Ishikawa (cell line): ENCODE measurements at regions not wholly inside any gene's neighbourhood (a gene's known extent, or its start where the extent isn't known, plus 50 kb on each side); places are given as distances from the start of the nearest gene placed in this dataset.

ENCODE experiments used
- EP300 ChIP-seq: IDR thresholded peaks from 2 replicates; pipeline ENCODE4 v1.6.1; 2012; ENCODE audit warnings: borderline replicate concordance
- FOXM1 ChIP-seq: IDR thresholded peaks from 2 replicates; pipeline ENCODE4 v1.6.1; 2012; ENCODE audit warnings: low read depth, borderline replicate concordance
- NFIC ChIP-seq: IDR thresholded peaks from 2 replicates; pipeline ENCODE4 v1.6.1; 2012
- RAD21 ChIP-seq: IDR thresholded peaks from 2 replicates; pipeline ENCODE4 v1.6.1; 2012; ENCODE audit warnings: low read depth
- TCF12 ChIP-seq: IDR thresholded peaks from 2 replicates; pipeline ENCODE4 v1.6.1; 2012; ENCODE audit warnings: low read depth
- TEAD4 ChIP-seq: IDR thresholded peaks from 2 replicates; pipeline ENCODE4 v1.6.1; 2012
- TF ChIP-seq, protein P1 (sequence below): IDR thresholded peaks from 2 replicates; pipeline ENCODE4 v1.6.1; 2012
- TF ChIP-seq, protein P2 (sequence below): IDR thresholded peaks from 2 replicates; pipeline ENCODE4 v1.6.1; 2012; ENCODE audit warnings: low read depth, mild to moderate bottlenecking
- TF ChIP-seq, protein P3 (sequence below): IDR thresholded peaks from 2 replicates; pipeline ENCODE4 v1.6.1; 2012

DNA sequence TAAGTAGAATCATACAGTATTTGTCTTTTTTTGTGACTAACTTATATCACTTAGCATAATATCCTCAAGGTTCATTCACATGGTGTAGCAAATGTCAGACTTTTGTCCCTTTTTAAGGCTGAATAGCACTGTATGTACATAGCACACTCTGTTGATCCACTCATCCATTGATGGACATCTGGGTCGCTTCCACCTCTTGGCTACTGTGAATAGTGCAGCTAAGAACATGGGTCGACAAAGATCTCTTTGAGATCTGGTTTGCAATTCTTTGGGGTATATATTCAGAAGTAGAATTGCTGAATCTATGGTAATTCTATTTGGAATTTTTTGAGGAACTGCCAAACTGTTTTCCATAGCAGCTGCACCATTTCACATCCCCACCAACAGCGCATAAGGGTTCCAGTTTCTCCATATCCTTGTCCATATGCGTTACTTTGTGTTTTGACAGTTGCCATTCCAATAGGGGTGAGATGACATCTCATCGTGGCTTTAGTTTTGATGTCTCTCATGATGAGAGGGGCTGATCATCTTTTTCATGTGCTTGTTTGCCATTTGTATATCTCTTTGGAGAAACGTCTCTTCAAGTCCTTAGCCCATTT is 73.9 kb downstream of the GLRX5 start:
- TF ChIP-seq, protein P1, sequence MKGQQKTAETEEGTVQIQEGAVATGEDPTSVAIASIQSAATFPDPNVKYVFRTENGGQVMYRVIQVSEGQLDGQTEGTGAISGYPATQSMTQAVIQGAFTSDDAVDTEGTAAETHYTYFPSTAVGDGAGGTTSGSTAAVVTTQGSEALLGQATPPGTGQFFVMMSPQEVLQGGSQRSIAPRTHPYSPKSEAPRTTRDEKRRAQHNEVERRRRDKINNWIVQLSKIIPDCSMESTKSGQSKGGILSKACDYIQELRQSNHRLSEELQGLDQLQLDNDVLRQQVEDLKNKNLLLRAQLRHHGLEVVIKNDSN, result no peak
- TF ChIP-seq, protein P2, sequence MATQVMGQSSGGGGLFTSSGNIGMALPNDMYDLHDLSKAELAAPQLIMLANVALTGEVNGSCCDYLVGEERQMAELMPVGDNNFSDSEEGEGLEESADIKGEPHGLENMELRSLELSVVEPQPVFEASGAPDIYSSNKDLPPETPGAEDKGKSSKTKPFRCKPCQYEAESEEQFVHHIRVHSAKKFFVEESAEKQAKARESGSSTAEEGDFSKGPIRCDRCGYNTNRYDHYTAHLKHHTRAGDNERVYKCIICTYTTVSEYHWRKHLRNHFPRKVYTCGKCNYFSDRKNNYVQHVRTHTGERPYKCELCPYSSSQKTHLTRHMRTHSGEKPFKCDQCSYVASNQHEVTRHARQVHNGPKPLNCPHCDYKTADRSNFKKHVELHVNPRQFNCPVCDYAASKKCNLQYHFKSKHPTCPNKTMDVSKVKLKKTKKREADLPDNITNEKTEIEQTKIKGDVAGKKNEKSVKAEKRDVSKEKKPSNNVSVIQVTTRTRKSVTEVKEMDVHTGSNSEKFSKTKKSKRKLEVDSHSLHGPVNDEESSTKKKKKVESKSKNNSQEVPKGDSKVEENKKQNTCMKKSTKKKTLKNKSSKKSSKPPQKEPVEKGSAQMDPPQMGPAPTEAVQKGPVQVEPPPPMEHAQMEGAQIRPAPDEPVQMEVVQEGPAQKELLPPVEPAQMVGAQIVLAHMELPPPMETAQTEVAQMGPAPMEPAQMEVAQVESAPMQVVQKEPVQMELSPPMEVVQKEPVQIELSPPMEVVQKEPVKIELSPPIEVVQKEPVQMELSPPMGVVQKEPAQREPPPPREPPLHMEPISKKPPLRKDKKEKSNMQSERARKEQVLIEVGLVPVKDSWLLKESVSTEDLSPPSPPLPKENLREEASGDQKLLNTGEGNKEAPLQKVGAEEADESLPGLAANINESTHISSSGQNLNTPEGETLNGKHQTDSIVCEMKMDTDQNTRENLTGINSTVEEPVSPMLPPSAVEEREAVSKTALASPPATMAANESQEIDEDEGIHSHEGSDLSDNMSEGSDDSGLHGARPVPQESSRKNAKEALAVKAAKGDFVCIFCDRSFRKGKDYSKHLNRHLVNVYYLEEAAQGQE, result no peak
- TF ChIP-seq, protein P3, sequence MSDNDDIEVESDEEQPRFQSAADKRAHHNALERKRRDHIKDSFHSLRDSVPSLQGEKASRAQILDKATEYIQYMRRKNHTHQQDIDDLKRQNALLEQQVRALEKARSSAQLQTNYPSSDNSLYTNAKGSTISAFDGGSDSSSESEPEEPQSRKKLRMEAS, result no peak
- TF ChIP-seq RAD21 (no peak), NFIC (no peak), FOXM1 (no peak), TEAD4 (no peak), TCF12 (no peak), EP300 (no peak)
